Neuronal stem cell (in vitro differentiated cells): ENCODE measurements at regions not wholly inside any gene's neighbourhood (a gene's known extent, or its start where the extent isn't known, plus 50 kb on each side); places are given as distances from the start of the nearest gene placed in this dataset.

ENCODE experiments used
- DNase-seq: peaks from one replicate; pipeline ENCODE4 v3.0.0-alpha.2; 2013; ENCODE audit warnings: low spot score
- H2AFZ ChIP-seq: one replicate; pipeline ENCODE4 v1.6.1; 2013; ENCODE audit warnings: mild to moderate bottlenecking, low read length, inconsistent platforms
- H2AK5ac ChIP-seq: 2 replicates; pipeline ENCODE4 v1.6.1; 2013; ENCODE audit warnings: low read depth, mild to moderate bottlenecking, inconsistent platforms, low read length, moderate library complexity, mixed read lengths
- H2BK120ac ChIP-seq: 2 replicates; pipeline ENCODE4 v1.6.1; 2013; ENCODE audit warnings: low read depth, mild to moderate bottlenecking, inconsistent platforms, low read length, moderate library complexity, mixed read lengths
- H2BK12ac ChIP-seq: one replicate; pipeline ENCODE4 v1.6.1; 2013; ENCODE audit warnings: low read length, inconsistent platforms
- H2BK15ac ChIP-seq: 2 replicates; pipeline ENCODE4 v1.6.1; 2013; ENCODE audit warnings: mild to moderate bottlenecking, low read length, inconsistent platforms, mixed read lengths
- H2BK5ac ChIP-seq: one replicate; pipeline ENCODE4 v1.6.1; 2013; ENCODE audit warnings: inconsistent platforms, mild to moderate bottlenecking, low read length, moderate library complexity
- H3K14ac ChIP-seq: one replicate; pipeline ENCODE4 v1.6.1; 2013; ENCODE audit warnings: low read length, inconsistent platforms
- H3K18ac ChIP-seq: 2 replicates; pipeline ENCODE4 v1.6.1; 2013; ENCODE audit warnings: low read length, inconsistent platforms
- H3K23ac ChIP-seq: 2 replicates; pipeline ENCODE4 v1.6.1; 2013; ENCODE audit warnings: low read depth, mild to moderate bottlenecking, mixed read lengths, low read length, inconsistent platforms; ENCODE audit not compliant: poor library complexity
- H3K27ac ChIP-seq: replicated peaks from 3 replicates; pipeline ENCODE4 v1.5.1; 2013; ENCODE audit warnings: low read length, inconsistent platforms
- H3K27me3 ChIP-seq, 3 experiments: 2 replicates each; pipeline ENCODE4 v1.6.1; 2013; ENCODE audit warnings: low read length in 3 of 3, mild to moderate bottlenecking in 2 of 3, inconsistent platforms in 1 of 3, low read depth in 1 of 3, mixed read lengths in 1 of 3, moderate library complexity in 1 of 3; ENCODE audit not compliant: control insufficient read depth in 3 of 3, insufficient read depth in 3 of 3
- H3K36me3 ChIP-seq, 2 donors: replicated peaks in 1 of 2; 2 replicates each; pipeline ENCODE4 v1.6.1; 2013; ENCODE audit warnings: low read length in 2 of 2; ENCODE audit not compliant: control insufficient read depth in 2 of 2, insufficient read depth in 2 of 2
- H3K4ac ChIP-seq: 2 replicates; pipeline ENCODE4 v1.6.1; 2013; ENCODE audit warnings: inconsistent platforms, mild to moderate bottlenecking, low read length, moderate library complexity
- H3K4me1 ChIP-seq, 2 donors: 1 replicate in 1 of 2; 2 replicates in 1 of 2; pipeline ENCODE4 v1.6.1; 2013; ENCODE audit warnings: low read length in 2 of 2, low read depth in 1 of 2; ENCODE audit not compliant: control insufficient read depth in 2 of 2, insufficient read depth in 1 of 2
- H3K4me2 ChIP-seq: one replicate; pipeline ENCODE4 v1.6.1; 2013; ENCODE audit warnings: mild to moderate bottlenecking, low read length, inconsistent platforms; ENCODE audit not compliant: insufficient read depth, poor library complexity, severe bottlenecking
- H3K4me3 ChIP-seq, 2 donors: 2 replicates each; pipeline ENCODE4 v1.5.1; 2013; ENCODE audit warnings: low read length in 2 of 2, mild to moderate bottlenecking in 2 of 2, inconsistent platforms in 1 of 2, moderate library complexity in 1 of 2
- H3K79me1 ChIP-seq: one replicate; pipeline ENCODE4 v1.6.1; 2013; ENCODE audit warnings: low read depth, mild to moderate bottlenecking, inconsistent platforms, low read length, moderate library complexity
- H3K9ac ChIP-seq: one replicate; pipeline ENCODE4 v1.6.1; 2013; ENCODE audit warnings: mild to moderate bottlenecking, low read depth, low read length, inconsistent platforms; ENCODE audit not compliant: poor library complexity
- H3K9me3 ChIP-seq, 2 donors: replicated peaks in 1 of 2; 2 replicates each; pipeline versions ENCODE3 to v1.6.1; 2013; ENCODE audit warnings: low read length in 2 of 2, mild to moderate bottlenecking in 2 of 2, inconsistent platforms in 1 of 2, low read depth in 1 of 2, mixed read lengths in 1 of 2, moderate library complexity in 1 of 2; ENCODE audit not compliant: control insufficient read depth in 2 of 2, insufficient read depth in 1 of 2
- H4K8ac ChIP-seq: one replicate; pipeline ENCODE4 v1.6.1; 2013; ENCODE audit warnings: low read depth, mild to moderate bottlenecking, inconsistent platforms, low read length, moderate library complexity
- H4K91ac ChIP-seq: one replicate; pipeline ENCODE4 v1.6.1; 2013; ENCODE audit warnings: low read length, low read depth, mild to moderate bottlenecking, inconsistent platforms; ENCODE audit not compliant: poor library complexity
- WGBS, 2 donors: extraction: QIAGEN DNeasy Blood & Tissue Kit; methylation state at CpG; one replicate each; pipeline ENCODE4 v1.1.7; 2013; ENCODE audit warnings: missing lambda C conversion rate in 2 of 2, mixed read lengths in 1 of 2; ENCODE audit not compliant: insufficient read length in 2 of 2, insufficient replicate concordance in 1 of 2; ENCODE audit errors: extremely low coverage in 2 of 2; 5-methylcytosine and 5-hydroxymethylcytosine counted together

- Histone ChIP-seq H4K8ac (no peak overlapping the region), H3K4me3 (no peak overlapping the region), H3K79me1 (no peaks in the 10 kb centered on the region), H3K18ac (no peak overlapping the region), H2BK15ac (no peak overlapping the region), H3K4me2 (no peak overlapping the region), H3K9ac (no peak overlapping the region), H3K4me1 (peaks cover 3 to 8% of the 10 kb centered on the region in 2 donors), H3K27me3 (no peaks in the 10 kb centered on the region), H3K14ac (no peak overlapping the region), H3K36me3 (no peaks in the 10 kb centered on the region), H3K23ac (no peak overlapping the region), H2AK5ac (no peak overlapping the region), H2AFZ (no peak overlapping the region), H4K91ac (no peak overlapping the region), H3K9me3 (peaks cover 0 to 7% of the 10 kb centered on the region in 2 donors), H2BK12ac (no peak overlapping the region), H3K4ac (no peak overlapping the region), H2BK5ac (no peak overlapping the region), H2BK120ac (no peak overlapping the region), H3K27ac (no peak overlapping the region)
- WGBS, 2 donors = no CpG with 5 or more reads among the region's 5 CpGs
- no peak for DNase-seq
Observed at GRCh38 chr5:72561148-72561972, 54.1 kb upstream of the ZNF366 start.

GRCh38 chr5:72559866-72560766 is 52.9 kb upstream of the ZNF366 start:
- H3K27ac ChIP-seq = no peak overlapping the region

GRCh38 chr5:72558383-72558782 is 51.2 kb upstream of the ZNF366 start:
- no peak overlapping the region for H3K18ac ChIP-seq
- H3K4me1 ChIP-seq = peaks cover 10 to 14% of the 10 kb centered on the region in 2 donors
- no peak overlapping the region for H4K8ac ChIP-seq
- H2BK120ac ChIP-seq = no peak overlapping the region
- no peaks in the 10 kb centered on the region for H3K79me1 ChIP-seq
- WGBS, 2 donors = no CpG with 5 or more reads among the region's 2 CpGs
- no peak overlapping the region for H3K23ac ChIP-seq
- H2AFZ ChIP-seq = no peak overlapping the region
- no peak overlapping the region for H3K4ac ChIP-seq
- H2AK5ac ChIP-seq = no peak overlapping the region
- peaks cover 0 to 2% of the 10 kb centered on the region in 2 donors for H3K9me3 ChIP-seq
- no peak overlapping the region for H3K4me2 ChIP-seq
- no peak overlapping the region for H2BK5ac ChIP-seq
- no peak overlapping the region for H2BK12ac ChIP-seq
- no peak overlapping the region for H3K9ac ChIP-seq
- H3K27me3 ChIP-seq = no peaks in the 10 kb centered on the region
- H3K36me3 ChIP-seq = no peaks in the 10 kb centered on the region
- no peak for DNase-seq
- H2BK15ac ChIP-seq = no peak overlapping the region
- H3K4me3 ChIP-seq = no peak overlapping the region
- H3K14ac ChIP-seq = no peak overlapping the region
- no peak overlapping the region for H4K91ac ChIP-seq
- no peak overlapping the region for H3K27ac ChIP-seq

More at GRCh38 chr5:72559866-72560766, 52.9 kb upstream of the ZNF366 start:
- Histone ChIP-seq H3K9ac (no peak overlapping the region), H3K4ac (no peak overlapping the region), H3K4me3 (no peak overlapping the region), H3K27me3 (no peaks in the 10 kb centered on the region), H2AFZ (peak overlapping the region; percentile 3), H4K8ac (no peak overlapping the region), H2AK5ac (no peak overlapping the region), H3K23ac (no peak overlapping the region), H3K4me1 (peaks cover 10 to 14% of the 10 kb centered on the region in 2 donors), H2BK12ac (no peak overlapping the region), H2BK5ac (no peak overlapping the region), H2BK15ac (no peak overlapping the region), H3K14ac (no peak overlapping the region), H4K91ac (no peak overlapping the region), H3K4me2 (no peak overlapping the region), H3K79me1 (no peaks in the 10 kb centered on the region), H3K18ac (no peak overlapping the region), H2BK120ac (no peak overlapping the region), H3K9me3 (peaks cover 0 to 2% of the 10 kb centered on the region in 2 donors), H3K36me3 (no peaks in the 10 kb centered on the region)
- DNase-seq = no peak
- no CpG with 5 or more reads among the region's 5 CpGs for WGBS, 2 donors

- Histone ChIP-seq H3K27ac (no peak overlapping the region), H3K23ac (no peak overlapping the region), H3K4me2 (no peak overlapping the region), H3K4ac (no peak overlapping the region), H3K27me3 (no peaks in the 10 kb centered on the region), H3K36me3 (no peaks in the 10 kb centered on the region), H3K4me1 (peaks cover 10 to 14% of the 10 kb centered on the region in 2 donors), H3K18ac (no peak overlapping the region), H4K8ac (no peak overlapping the region), H3K79me1 (no peaks in the 10 kb centered on the region), H2BK120ac (no peak overlapping the region), H3K9me3 (peaks cover 0 to 2% of the 10 kb centered on the region in 2 donors), H4K91ac (no peak overlapping the region), H3K9ac (no peak overlapping the region), H2AK5ac (no peak overlapping the region), H2BK15ac (no peak overlapping the region), H3K14ac (no peak overlapping the region), H2AFZ (peak overlapping the region; percentile 48), H3K4me3 (no peak overlapping the region), H2BK5ac (no peak overlapping the region), H2BK12ac (no peak overlapping the region)
- DNase-seq = no peak
- WGBS, 2 donors = no CpG with 5 or more reads among the region's 11 CpGs
Observed at GRCh38 chr5:72558046-72558336, 50.8 kb upstream of the ZNF366 start.
